Astrocyte (in vitro differentiated cells and primary cell): ENCODE measurements at regions not wholly inside any gene's neighbourhood (a gene's known extent, or its start where the extent isn't known, plus 50 kb on each side); places are given as distances from the start of the nearest gene placed in this dataset.

ENCODE experiments used
- CTCF ChIP-seq: IDR thresholded peaks from 2 replicates; pipeline ENCODE4 v1.5.1; 2011; ENCODE audit warnings: low read depth, mild to moderate bottlenecking, inconsistent platforms, low read length, moderate library complexity; ENCODE audit not compliant: insufficient read depth
- EZH2 ChIP-seq: IDR thresholded peaks from 2 replicates; pipeline ENCODE4 v1.6.1; 2012; ENCODE audit warnings: mild to moderate bottlenecking, low read length, inconsistent platforms; ENCODE audit not compliant: insufficient read depth

GRCh38 chr6:99181174-99181573 is 168.3 kb downstream of the FAXC start:
- TF ChIP-seq CTCF (no peak), EZH2 (no peak)
